GM23248 (cell line): ENCODE measurements at regions not wholly inside any gene's neighbourhood (a gene's known extent, or its start where the extent isn't known, plus 50 kb on each side); places are given as distances from the start of the nearest gene placed in this dataset.

Experiments
- EZH2 ChIP-seq: fragments of 200-600 bp; sonication (generic); IDR thresholded peaks from 2 replicates; pipeline ENCODE4 v1.6.1; 2018; ENCODE audit warnings: antibody characterized with exemption, mild to moderate bottlenecking; ENCODE audit not compliant: insufficient read depth, poor library complexity, severe bottlenecking
- EZH2phosphoT487 ChIP-seq: fragments of 200-600 bp; sonication (generic); IDR thresholded peaks from 2 replicates; pipeline ENCODE4 v1.6.1; 2018; ENCODE audit warnings: antibody characterized with exemption, moderate library complexity, mild to moderate bottlenecking, low read depth; ENCODE audit not compliant: insufficient read depth

DNA sequence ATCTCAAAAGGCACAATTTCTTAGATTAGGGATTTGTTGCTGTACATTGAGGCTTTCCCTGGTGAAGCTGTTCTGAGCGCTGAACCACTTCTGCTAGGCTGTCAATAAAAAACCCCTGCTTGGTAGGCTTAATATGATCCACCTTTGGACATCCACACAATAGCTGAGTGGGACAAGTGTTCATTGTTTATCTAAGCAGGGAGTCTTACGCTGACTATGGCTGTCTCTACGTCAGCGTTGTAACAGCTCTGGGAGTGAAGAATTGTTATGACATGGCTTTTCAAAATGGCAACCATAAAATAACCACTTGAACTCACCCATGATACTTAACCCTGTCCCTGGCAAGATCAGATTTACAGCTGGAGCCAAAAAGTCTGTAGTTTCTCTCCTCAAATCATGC, 111.5 kb upstream of the SULT1C3 start:
- TF ChIP-seq EZH2phosphoT487 (no peak), EZH2 (no peak)
